Coronary artery (tissue), 2 donors: ENCODE measurements at regions not wholly inside any gene's neighbourhood (a gene's known extent, or its start where the extent isn't known, plus 50 kb on each side); places are given as distances from the start of the nearest gene placed in this dataset.
"Not testable (repeated sequence)": the region's sequence is repeated elsewhere in the genome, so short reads cannot be mapped to it uniquely, and the experiment has no call there.

Experiments
- DNase-seq: peaks from one replicate; pipeline ENCODE4 v3.0.0-alpha.2; 2017; ENCODE audit warnings: low spot score
- H3K27ac ChIP-seq, 2 donors: fragments of 200-600 bp; sonication (generic); one replicate each; pipeline ENCODE4 v1.5.1; 2016 to 2019
- H3K4me3 ChIP-seq: fragments of 200-600 bp; sonication (generic); 2 replicates; pipeline ENCODE4 v1.5.1; 2016; ENCODE audit warnings: mild to moderate bottlenecking, moderate library complexity
- TF ChIP-seq, protein P1 (sequence below): fragments of 200-600 bp; sonication (generic); IDR thresholded peaks from one replicate; pipeline ENCODE4 v1.5.1; 2019; ENCODE audit warnings: antibody characterized with exemption

DNA sequence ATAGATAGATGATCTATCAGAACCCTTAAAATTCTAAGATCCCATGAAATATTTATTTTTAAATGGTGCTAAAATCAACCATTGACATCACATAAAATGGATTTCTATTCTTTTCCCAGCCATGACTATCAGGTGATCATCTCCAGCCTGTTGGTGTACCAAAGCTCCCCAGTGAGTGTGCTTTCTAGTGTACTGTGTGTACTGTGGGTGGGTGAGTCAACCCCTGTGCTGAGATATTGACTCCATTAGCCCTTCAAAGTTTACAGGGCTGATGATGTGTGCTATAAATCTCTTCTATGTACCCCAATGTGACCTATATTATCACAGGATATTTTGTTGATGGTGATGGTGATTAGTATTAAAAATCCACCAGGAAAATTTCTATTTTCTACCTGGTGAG, 344.6 kb downstream of the MMUT start:
- TF ChIP-seq, protein P1, sequence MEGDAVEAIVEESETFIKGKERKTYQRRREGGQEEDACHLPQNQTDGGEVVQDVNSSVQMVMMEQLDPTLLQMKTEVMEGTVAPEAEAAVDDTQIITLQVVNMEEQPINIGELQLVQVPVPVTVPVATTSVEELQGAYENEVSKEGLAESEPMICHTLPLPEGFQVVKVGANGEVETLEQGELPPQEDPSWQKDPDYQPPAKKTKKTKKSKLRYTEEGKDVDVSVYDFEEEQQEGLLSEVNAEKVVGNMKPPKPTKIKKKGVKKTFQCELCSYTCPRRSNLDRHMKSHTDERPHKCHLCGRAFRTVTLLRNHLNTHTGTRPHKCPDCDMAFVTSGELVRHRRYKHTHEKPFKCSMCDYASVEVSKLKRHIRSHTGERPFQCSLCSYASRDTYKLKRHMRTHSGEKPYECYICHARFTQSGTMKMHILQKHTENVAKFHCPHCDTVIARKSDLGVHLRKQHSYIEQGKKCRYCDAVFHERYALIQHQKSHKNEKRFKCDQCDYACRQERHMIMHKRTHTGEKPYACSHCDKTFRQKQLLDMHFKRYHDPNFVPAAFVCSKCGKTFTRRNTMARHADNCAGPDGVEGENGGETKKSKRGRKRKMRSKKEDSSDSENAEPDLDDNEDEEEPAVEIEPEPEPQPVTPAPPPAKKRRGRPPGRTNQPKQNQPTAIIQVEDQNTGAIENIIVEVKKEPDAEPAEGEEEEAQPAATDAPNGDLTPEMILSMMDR, result no peak
- H3K27ac ChIP-seq, result no peak overlapping the region
- no peak overlapping the region for H3K4me3 ChIP-seq
- DNase-seq, result no peak

DNA sequence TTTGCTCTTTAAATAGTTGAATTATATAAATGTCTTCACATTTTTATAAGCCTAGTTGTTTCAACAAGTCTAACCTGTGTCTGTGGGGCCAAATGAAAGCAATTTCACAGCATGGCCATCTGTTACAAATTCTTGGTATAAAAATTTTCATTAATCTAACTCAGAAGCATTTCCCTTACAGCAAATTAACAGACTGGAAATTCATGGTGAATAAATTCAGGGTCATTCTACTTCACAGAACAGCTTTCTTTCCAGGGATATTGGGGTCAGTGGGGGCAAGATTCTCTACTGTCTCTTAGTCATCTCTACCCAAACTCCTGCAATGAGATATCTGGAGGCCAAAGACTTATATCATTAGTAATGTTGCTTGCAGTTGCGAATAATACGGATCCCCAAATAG, 352.1 kb downstream of the MMUT start:
- H3K4me3 ChIP-seq, result no peak overlapping the region
- no peak for DNase-seq
- TF ChIP-seq, protein P1, result no peak

DNA sequence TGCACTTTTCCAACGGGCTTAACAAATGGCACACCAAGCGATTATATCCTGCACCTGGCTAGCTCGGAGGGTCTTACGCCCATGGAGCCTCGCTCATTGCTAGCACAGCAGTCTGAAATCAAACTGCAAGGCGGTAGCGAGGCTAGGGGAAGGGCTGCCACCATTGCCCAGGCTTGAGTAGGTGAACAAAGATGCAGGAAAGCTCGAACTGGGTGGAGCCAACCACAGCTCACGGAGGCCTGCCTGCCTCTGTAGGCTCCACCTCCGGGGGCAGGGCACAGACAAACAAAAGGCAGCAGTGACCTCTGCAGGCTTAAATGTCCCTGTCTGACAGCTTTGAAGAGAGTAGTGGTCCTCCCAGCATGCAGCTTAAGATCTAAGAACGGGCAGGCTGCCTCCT, 365.4 kb downstream of the MMUT start:
- H3K4me3 ChIP-seq, result not testable (repeated sequence)

More for the DNA sequence above, 352.1 kb downstream of the MMUT start:
- no peak overlapping the region for H3K27ac ChIP-seq

DNA sequence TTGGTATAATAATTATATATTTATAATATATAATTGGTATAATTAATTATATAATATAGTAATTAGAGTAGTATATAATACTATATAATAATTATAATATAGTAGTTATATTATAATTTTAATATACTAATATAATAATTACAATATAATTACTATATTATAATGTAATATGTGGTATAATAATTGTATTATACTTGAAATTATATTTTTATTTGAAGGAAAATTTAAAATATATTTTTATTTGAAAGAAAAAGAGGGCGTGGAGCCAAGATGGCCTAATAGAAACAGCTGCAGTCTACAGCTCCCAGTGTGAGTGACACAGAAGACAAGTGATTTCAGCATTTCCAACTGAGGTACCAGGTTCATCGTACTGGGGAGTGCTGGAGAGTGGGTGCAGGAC, 365.9 kb downstream of the MMUT start:
- TF ChIP-seq, protein P1, result no peak
- no peak for DNase-seq
- no peak overlapping the region for H3K27ac ChIP-seq
- no peak overlapping the region for H3K4me3 ChIP-seq

More for the DNA sequence above, 365.4 kb downstream of the MMUT start:
- DNase-seq, H3K27ac ChIP-seq: not testable (repeated sequence)

DNA sequence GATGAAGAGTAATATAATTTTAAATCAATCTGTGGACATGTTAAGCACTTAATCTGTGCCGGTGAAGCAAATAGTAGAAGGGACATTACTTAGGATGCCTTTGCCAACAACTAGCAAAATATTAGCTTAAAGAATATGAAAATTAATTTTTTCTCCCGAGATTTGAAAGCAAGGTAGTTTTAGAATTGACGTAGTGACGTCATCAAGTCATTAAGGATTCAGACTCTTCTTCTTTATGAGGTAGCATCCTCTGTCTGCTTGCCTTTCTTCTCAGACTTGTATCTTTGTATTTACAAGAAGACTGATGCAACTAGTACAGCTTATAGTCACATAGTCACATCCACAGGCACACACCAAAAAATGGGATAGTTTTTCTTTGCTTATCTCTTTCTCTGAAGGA, 374.4 kb downstream of the MMUT start:
- Histone ChIP-seq H3K4me3 (no peak overlapping the region), H3K27ac (no peak overlapping the region)
- DNase-seq, result no peak
- TF ChIP-seq, protein P1, result no peak

DNA sequence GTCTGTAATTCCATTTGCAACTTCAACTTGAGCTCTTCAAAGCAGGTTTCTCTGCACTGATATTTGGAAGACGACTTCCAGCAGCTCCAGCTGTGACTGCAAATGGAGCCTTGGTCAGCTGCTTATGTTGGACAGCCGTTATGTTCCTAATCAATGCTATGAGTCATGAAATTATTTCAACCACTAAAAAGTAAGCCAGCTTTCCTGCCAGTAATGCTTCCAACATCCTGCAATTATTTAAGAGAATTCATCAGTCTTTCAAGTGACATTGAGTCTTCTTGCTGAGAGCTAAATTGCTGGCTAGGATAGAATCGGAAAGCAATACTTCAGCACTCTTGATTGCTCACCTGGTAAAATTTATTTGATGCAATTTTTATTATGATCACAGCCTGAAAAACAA, 375.7 kb downstream of the MMUT start:
- TF ChIP-seq, protein P1, result no peak
- no peak overlapping the region for H3K27ac ChIP-seq
- no peak for DNase-seq
- H3K4me3 ChIP-seq, result no peak overlapping the region

DNA sequence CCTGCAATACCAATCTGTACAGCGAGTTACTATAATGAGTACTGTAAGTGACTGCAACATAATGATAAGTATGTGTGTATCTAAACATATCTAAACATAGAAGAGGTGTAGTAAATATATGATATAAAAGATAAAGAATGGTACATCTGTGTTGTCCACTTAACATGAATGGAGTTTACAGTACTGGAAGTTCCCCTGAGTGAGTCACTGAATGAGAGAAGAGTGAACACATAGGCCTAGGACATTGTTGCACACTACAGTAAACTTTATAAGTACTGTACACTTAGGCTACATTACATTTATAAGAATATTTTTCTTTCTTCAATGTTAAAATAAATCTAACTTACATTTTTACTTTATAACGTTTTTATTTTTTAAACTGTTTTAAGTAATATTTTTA, 380.4 kb downstream of the MMUT start:
- no peak overlapping the region for H3K4me3 ChIP-seq
- no peak for DNase-seq
- H3K27ac ChIP-seq, result no peak overlapping the region
- TF ChIP-seq, protein P1, result no peak
